DND-41 (cell line): ENCODE measurements at regions not wholly inside any gene's neighbourhood (a gene's known extent, or its start where the extent isn't known, plus 50 kb on each side); places are given as distances from the start of the nearest gene placed in this dataset.

Experiments
- ATAC-seq: fragments of 200-7000 bp; cut with Tn5 transposase; 3 replicates; pipeline ENCODE4 v1.9.1; 2021; ENCODE audit warnings: low read depth; ENCODE audit not compliant: insufficient read depth
- DNase-seq: peaks from one replicate; pipeline ENCODE4 v3.0.0-alpha.2; 2020
- H2AFZ ChIP-seq: 2 replicates; pipeline ENCODE4 v1.6.0; 2012; ENCODE audit warnings: low read depth, low read length
- H3K27ac ChIP-seq: 2 replicates; pipeline ENCODE4 v1.5.1; 2012; ENCODE audit warnings: low read length, inconsistent platforms
- H3K27me3 ChIP-seq: fragments of 200-600 bp; sonication (generic); 2 replicates; pipeline ENCODE4 v1.6.0; 2012; ENCODE audit warnings: low read length, mild to moderate bottlenecking, inconsistent platforms; ENCODE audit not compliant: insufficient read depth, poor library complexity
- H3K36me3 ChIP-seq: 2 replicates; pipeline ENCODE4 v1.5.1; 2012; ENCODE audit warnings: low read length, inconsistent platforms; ENCODE audit not compliant: insufficient read depth
- H3K4me1 ChIP-seq: 2 replicates; pipeline ENCODE4 v1.5.1; 2012; ENCODE audit warnings: mild to moderate bottlenecking, low read length; ENCODE audit not compliant: insufficient read depth
- H3K4me2 ChIP-seq: 2 replicates; pipeline ENCODE4 v1.6.0; 2012; ENCODE audit warnings: mild to moderate bottlenecking, moderate library complexity, low read length, inconsistent platforms; ENCODE audit not compliant: insufficient read depth
- H3K4me3 ChIP-seq, 2 experiments: fragments of 200-600 bp in 1 of 2; shearing (Covaris generic) in 1 of 2; 2 replicates each; pipeline ENCODE4 v1.5.1; 2012 to 2016; ENCODE audit warnings: inconsistent platforms in 2 of 2, low read length in 2 of 2, mild to moderate bottlenecking in 2 of 2, low read depth in 1 of 2, moderate library complexity in 1 of 2
- H3K79me2 ChIP-seq: 2 replicates; pipeline ENCODE4 v1.6.0; 2012; ENCODE audit warnings: low read length, inconsistent platforms; ENCODE audit not compliant: insufficient read depth
- H3K9ac ChIP-seq: 2 replicates; pipeline ENCODE4 v1.6.0; 2012; ENCODE audit warnings: low read depth, mild to moderate bottlenecking, inconsistent platforms, low read length, moderate library complexity
- H3K9me3 ChIP-seq: 2 replicates; pipeline ENCODE4 v1.5.1; 2012; ENCODE audit warnings: low read length, moderate library complexity, mild to moderate bottlenecking, inconsistent platforms; ENCODE audit not compliant: insufficient read depth, severe bottlenecking
- H4K20me1 ChIP-seq: 2 replicates; pipeline ENCODE4 v1.6.0; 2012; ENCODE audit warnings: low read length; ENCODE audit not compliant: insufficient read depth
- EZH2 ChIP-seq: IDR thresholded peaks from 3 replicates; pipeline ENCODE4 v1.6.1; 2012; ENCODE audit warnings: borderline replicate concordance, low read depth, mild to moderate bottlenecking, moderate library complexity, low read length, inconsistent platforms; ENCODE audit not compliant: severe bottlenecking
- TF ChIP-seq, protein P1 (sequence below): IDR thresholded peaks from 2 replicates; pipeline ENCODE4 v1.5.1; 2012; ENCODE audit warnings: borderline replicate concordance, low read length, moderate library complexity, mild to moderate bottlenecking; ENCODE audit not compliant: poor library complexity, severe bottlenecking; ENCODE audit errors: extremely low read depth

DNA sequence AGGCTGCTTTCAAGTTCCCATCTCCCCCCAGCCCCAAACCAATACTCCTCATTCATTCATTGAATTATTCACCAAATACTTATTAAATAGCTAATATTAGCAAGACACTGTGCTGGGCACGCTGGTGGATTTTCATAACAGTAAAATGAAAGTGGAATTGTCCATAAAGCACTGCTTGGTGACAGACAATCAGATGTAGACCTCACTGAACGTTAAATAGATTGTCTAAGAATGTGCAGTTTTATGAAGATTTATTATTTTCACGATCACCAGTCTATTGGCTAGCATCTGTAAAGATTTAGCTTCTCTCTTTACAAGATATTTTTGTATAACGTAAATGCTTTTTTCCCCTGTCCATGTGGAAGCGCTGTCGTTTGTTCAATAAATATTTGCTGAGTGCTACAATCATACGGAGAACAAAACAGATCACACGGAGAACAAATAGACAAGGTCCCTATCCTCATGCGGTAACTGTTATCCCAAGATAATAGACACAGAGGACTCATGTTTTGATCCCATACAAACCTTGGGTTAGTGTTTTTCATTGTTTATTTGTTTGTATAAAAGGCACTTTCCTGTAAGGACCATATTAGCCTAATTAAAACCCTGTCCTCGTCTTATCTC, 397.6 kb downstream of the BCAT1 start:
- DNase-seq, result no peak
- no peaks in the 10 kb centered on the region for H3K36me3 ChIP-seq
- TF ChIP-seq, protein P1, sequence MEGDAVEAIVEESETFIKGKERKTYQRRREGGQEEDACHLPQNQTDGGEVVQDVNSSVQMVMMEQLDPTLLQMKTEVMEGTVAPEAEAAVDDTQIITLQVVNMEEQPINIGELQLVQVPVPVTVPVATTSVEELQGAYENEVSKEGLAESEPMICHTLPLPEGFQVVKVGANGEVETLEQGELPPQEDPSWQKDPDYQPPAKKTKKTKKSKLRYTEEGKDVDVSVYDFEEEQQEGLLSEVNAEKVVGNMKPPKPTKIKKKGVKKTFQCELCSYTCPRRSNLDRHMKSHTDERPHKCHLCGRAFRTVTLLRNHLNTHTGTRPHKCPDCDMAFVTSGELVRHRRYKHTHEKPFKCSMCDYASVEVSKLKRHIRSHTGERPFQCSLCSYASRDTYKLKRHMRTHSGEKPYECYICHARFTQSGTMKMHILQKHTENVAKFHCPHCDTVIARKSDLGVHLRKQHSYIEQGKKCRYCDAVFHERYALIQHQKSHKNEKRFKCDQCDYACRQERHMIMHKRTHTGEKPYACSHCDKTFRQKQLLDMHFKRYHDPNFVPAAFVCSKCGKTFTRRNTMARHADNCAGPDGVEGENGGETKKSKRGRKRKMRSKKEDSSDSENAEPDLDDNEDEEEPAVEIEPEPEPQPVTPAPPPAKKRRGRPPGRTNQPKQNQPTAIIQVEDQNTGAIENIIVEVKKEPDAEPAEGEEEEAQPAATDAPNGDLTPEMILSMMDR, result no peak
- no peak for TF ChIP-seq EZH2
- no peaks in the 10 kb centered on the region for H4K20me1 ChIP-seq
- no peak overlapping the region for H3K27ac ChIP-seq
- H3K4me1 ChIP-seq, result no peaks in the 10 kb centered on the region
- H3K27me3 ChIP-seq, result no peaks in the 10 kb centered on the region
- H3K4me3 ChIP-seq, result no peak overlapping the region
- H3K9me3 ChIP-seq, result no peaks in the 10 kb centered on the region
- ATAC-seq, result no peak
- no peak overlapping the region for H3K9ac ChIP-seq
- H3K79me2 ChIP-seq, result no peaks in the 10 kb centered on the region
- no peak overlapping the region for H3K4me2 ChIP-seq
- H2AFZ ChIP-seq, result no peak overlapping the region

DNA sequence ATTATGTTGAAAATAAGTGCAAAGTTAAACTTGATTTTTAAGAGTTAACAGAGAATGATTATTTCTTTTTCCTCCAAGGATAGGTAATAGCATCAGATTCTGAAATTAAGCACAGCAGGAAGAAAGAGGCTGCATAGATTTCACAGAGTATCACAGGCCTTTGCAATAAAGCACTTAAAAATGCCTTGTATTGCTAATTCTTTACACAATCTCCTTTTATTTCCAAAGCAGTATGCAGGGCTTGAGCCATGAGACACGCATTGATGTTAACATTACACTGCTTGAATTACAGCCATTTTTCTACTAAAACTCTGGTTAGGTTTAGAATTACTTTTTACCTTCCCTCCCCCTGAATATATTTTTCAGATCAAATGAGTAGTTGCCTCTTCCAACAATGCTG, 398.3 kb downstream of the BCAT1 start:
- Histone ChIP-seq H4K20me1 (no peaks in the 10 kb centered on the region), H3K9ac (no peak overlapping the region), H2AFZ (no peak overlapping the region), H3K4me2 (no peak overlapping the region), H3K9me3 (no peaks in the 10 kb centered on the region), H3K27ac (no peak overlapping the region), H3K36me3 (no peaks in the 10 kb centered on the region), H3K4me1 (no peaks in the 10 kb centered on the region), H3K27me3 (no peaks in the 10 kb centered on the region), H3K4me3 (no peak overlapping the region), H3K79me2 (no peaks in the 10 kb centered on the region)
- DNase-seq, result no peak
- no peak for ATAC-seq
- no peak for TF ChIP-seq EZH2
- TF ChIP-seq, protein P1, result no peak

DNA sequence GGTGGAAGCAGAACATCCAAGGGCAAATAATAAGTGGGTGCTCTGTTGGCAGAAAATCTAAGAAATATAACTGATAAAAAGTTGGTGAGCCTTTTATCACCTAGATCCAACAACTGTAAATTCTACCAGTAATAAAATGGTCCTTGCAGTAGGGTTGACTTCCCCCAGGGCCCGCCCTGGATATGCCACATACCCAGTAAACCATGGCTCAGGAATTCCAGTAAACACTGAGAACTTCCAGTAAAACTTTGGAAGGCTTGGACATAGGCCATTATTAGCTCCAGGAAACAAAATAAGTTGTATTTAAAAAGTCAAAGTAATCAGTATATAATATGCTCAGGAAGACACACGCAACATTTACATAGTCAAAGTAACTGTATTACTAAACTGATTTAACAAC, 402.2 kb downstream of the BCAT1 start:
- H3K36me3 ChIP-seq, result no peaks in the 10 kb centered on the region
- ATAC-seq (no peak), DNase-seq (no peak)
- no peaks in the 10 kb centered on the region for H4K20me1 ChIP-seq
- no peak overlapping the region for H3K9ac ChIP-seq
- no peak for TF ChIP-seq EZH2
- TF ChIP-seq, protein P1, result no peak
- H3K4me3 ChIP-seq, result no peak overlapping the region
- no peak overlapping the region for H3K27ac ChIP-seq
- no peak overlapping the region for H2AFZ ChIP-seq
- H3K9me3 ChIP-seq, result no peaks in the 10 kb centered on the region
- H3K79me2 ChIP-seq, result no peaks in the 10 kb centered on the region
- no peak overlapping the region for H3K4me2 ChIP-seq
- H3K4me1 ChIP-seq, result no peaks in the 10 kb centered on the region
- no peaks in the 10 kb centered on the region for H3K27me3 ChIP-seq

DNA sequence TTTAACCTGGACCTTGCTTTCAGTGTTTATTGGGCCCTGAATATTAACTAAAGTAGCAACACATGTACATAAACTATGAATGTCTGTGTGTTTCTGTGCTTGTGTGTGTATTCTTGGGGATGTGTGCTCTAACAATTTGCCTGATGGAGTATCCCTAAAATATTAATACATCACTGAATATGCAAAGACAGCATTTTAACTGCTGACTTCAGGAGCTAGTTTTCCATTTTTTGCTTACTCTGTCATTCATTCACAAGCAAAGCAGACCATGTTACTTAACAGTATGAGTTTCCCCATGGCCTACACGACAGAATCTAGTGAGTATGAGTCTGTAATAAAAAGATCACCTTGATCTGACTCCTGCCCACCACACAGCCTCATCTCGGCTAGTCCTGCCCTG, 402.8 kb downstream of the BCAT1 start:
- Histone ChIP-seq H3K9ac (no peak overlapping the region), H3K4me3 (no peak overlapping the region), H3K79me2 (no peaks in the 10 kb centered on the region), H3K27ac (no peak overlapping the region), H3K4me1 (no peaks in the 10 kb centered on the region), H3K27me3 (no peaks in the 10 kb centered on the region), H3K4me2 (no peak overlapping the region), H3K9me3 (no peaks in the 10 kb centered on the region), H4K20me1 (no peaks in the 10 kb centered on the region), H3K36me3 (no peaks in the 10 kb centered on the region), H2AFZ (no peak overlapping the region)
- no peak for DNase-seq
- TF ChIP-seq, protein P1, result no peak
- no peak for TF ChIP-seq EZH2
- ATAC-seq, result no peak
